Right atrium auricular region (tissue), 2 donors: ENCODE measurements at regions not wholly inside any gene's neighbourhood (a gene's known extent, or its start where the extent isn't known, plus 50 kb on each side); places are given as distances from the start of the nearest gene placed in this dataset.

ENCODE experiments used
- DNase-seq: peaks from one replicate; pipeline ENCODE4 v3.0.0-alpha.2; 2019; ENCODE audit warnings: low spot score
- H3K27ac ChIP-seq, 2 donors: fragments of 200-600 bp; sonication (generic); 1 replicate in 1 of 2; 2 replicates in 1 of 2; pipeline ENCODE4 v1.5.1; 2016 to 2019
- H3K27me3 ChIP-seq, 2 donors: fragments of 200-600 bp; sonication (generic); one replicate each; pipeline versions ENCODE4 v1.5.1 to v1.6.0; 2017 to 2019
- H3K36me3 ChIP-seq: fragments of 200-600 bp; sonication (generic); one replicate; pipeline ENCODE4 v1.5.1; 2016
- H3K4me1 ChIP-seq, 2 donors: fragments of 200-600 bp; sonication (generic); one replicate each; pipeline versions ENCODE4 v1.5.1 to v1.6.0; 2017 to 2019
- H3K4me3 ChIP-seq, 2 donors: fragments of 200-600 bp; sonication (generic); 1 replicate in 1 of 2; 2 replicates in 1 of 2; pipeline ENCODE4 v1.5.1; 2017 to 2019; ENCODE audit warnings: mild to moderate bottlenecking in 1 of 2, moderate library complexity in 1 of 2
- H3K9me3 ChIP-seq, 2 donors: fragments of 200-600 bp; sonication (generic); one replicate each; pipeline ENCODE4 v1.5.1; 2019
- CTCF ChIP-seq, 2 donors: fragments of 200-600 bp; sonication (generic); IDR thresholded peaks; one replicate each; pipeline ENCODE4 v1.5.1; 2019; ENCODE audit warnings: antibody characterized with exemption in 2 of 2

- no peaks in the 10 kb centered on the region for H3K9me3 ChIP-seq
- DNase-seq = no peak
- H3K4me1 ChIP-seq = no peaks in the 10 kb centered on the region
- no peaks in the 10 kb centered on the region for H3K36me3 ChIP-seq
- H3K27me3 ChIP-seq = no peaks in the 10 kb centered on the region
- no peak overlapping the region for H3K27ac ChIP-seq
- TF ChIP-seq CTCF (IDR thresholded peaks at IDR 0.05) = no peak
- H3K4me3 ChIP-seq = no peak overlapping the region
These were observed 1673.6 kb upstream of the FLRT2 start for GRCh38 chr14:83856334-83856733.

- no peak for TF ChIP-seq CTCF (IDR thresholded peaks at IDR 0.05)
- H3K4me1 ChIP-seq = no peaks in the 10 kb centered on the region
- H3K9me3 ChIP-seq = no peaks in the 10 kb centered on the region
- H3K4me3 ChIP-seq = no peak overlapping the region
- H3K27me3 ChIP-seq = no peaks in the 10 kb centered on the region
- no peak for DNase-seq
- no peaks in the 10 kb centered on the region for H3K36me3 ChIP-seq
- H3K27ac ChIP-seq = no peak overlapping the region
These were observed 1669.3 kb upstream of the FLRT2 start for GRCh38 chr14:83860631-83861155.

GRCh38 chr14:83863042-83863774 is 1666.7 kb upstream of the FLRT2 start:
- H3K9me3 ChIP-seq = no peaks in the 10 kb centered on the region
- no peak for TF ChIP-seq CTCF (IDR thresholded peaks at IDR 0.05)
- H3K27me3 ChIP-seq = no peaks in the 10 kb centered on the region
- no peaks in the 10 kb centered on the region for H3K36me3 ChIP-seq
- no peak for DNase-seq
- no peak overlapping the region for H3K4me3 ChIP-seq
- no peak overlapping the region for H3K27ac ChIP-seq
- no peaks in the 10 kb centered on the region for H3K4me1 ChIP-seq

- no peak for TF ChIP-seq CTCF (IDR thresholded peaks at IDR 0.05)
- Histone ChIP-seq H3K27me3 (no peaks in the 10 kb centered on the region), H3K4me1 (no peaks in the 10 kb centered on the region), H3K36me3 (no peaks in the 10 kb centered on the region), H3K9me3 (no peaks in the 10 kb centered on the region), H3K4me3 (no peak overlapping the region), H3K27ac (no peak overlapping the region)
- DNase-seq = no peak
These were observed 1665.8 kb upstream of the FLRT2 start for GRCh38 chr14:83864106-83864505.

- H3K4me1 ChIP-seq = no peaks in the 10 kb centered on the region
- H3K27me3 ChIP-seq = no peaks in the 10 kb centered on the region
- no peak for DNase-seq
- no peak for TF ChIP-seq CTCF (IDR thresholded peaks at IDR 0.05)
- H3K36me3 ChIP-seq = no peaks in the 10 kb centered on the region
- H3K4me3 ChIP-seq = no peak overlapping the region
- H3K9me3 ChIP-seq = no peaks in the 10 kb centered on the region
- H3K27ac ChIP-seq = no peak overlapping the region
These were observed 1662.2 kb upstream of the FLRT2 start for GRCh38 chr14:83867566-83868225.
